Astrocyte (in vitro differentiated cells and primary cell): ENCODE measurements at regions not wholly inside any gene's neighbourhood (a gene's known extent, or its start where the extent isn't known, plus 50 kb on each side); places are given as distances from the start of the nearest gene placed in this dataset.

ENCODE experiments used
- DNase-seq: peaks from one replicate; pipeline ENCODE4 v3.0.0-alpha.2; 2010; ENCODE audit warnings: low read depth
- FAIRE-seq: peaks from 2 replicates; lab custom pipeline; 2011; peaks lifted over from hg19 to GRCh38; lab: Jason Lieb, UNC
- H2AFZ ChIP-seq: 2 replicates; pipeline ENCODE4 v1.6.0; 2012; ENCODE audit warnings: low read depth, low read length, inconsistent platforms
- H3K27ac ChIP-seq: 2 replicates; pipeline ENCODE4 v1.5.1; 2011; ENCODE audit warnings: low read depth, low read length, inconsistent platforms
- H3K27me3 ChIP-seq: 2 replicates; pipeline ENCODE4 v1.6.0; 2011; ENCODE audit warnings: low read length, inconsistent platforms; ENCODE audit not compliant: insufficient read depth
- H3K36me3 ChIP-seq: 2 replicates; pipeline ENCODE4 v1.5.1; 2011; ENCODE audit warnings: low read length, inconsistent platforms; ENCODE audit not compliant: insufficient read depth
- H3K4me1 ChIP-seq: 2 replicates; pipeline ENCODE4 v1.5.1; 2011; ENCODE audit warnings: low read length, inconsistent platforms; ENCODE audit not compliant: insufficient read depth
- H3K4me2 ChIP-seq: 2 replicates; pipeline ENCODE4 v1.6.0; 2012; ENCODE audit warnings: low read length, inconsistent platforms
- H3K4me3 ChIP-seq: 2 replicates; pipeline ENCODE4 v1.5.1; 2011; ENCODE audit warnings: low read depth, mild to moderate bottlenecking, low read length, inconsistent platforms; ENCODE audit not compliant: insufficient read depth
- H3K79me2 ChIP-seq: 2 replicates; pipeline ENCODE4 v1.6.0; 2012; ENCODE audit warnings: mild to moderate bottlenecking, low read length, inconsistent platforms; ENCODE audit not compliant: insufficient read depth
- H3K9ac ChIP-seq: 2 replicates; pipeline ENCODE4 v1.6.0; 2012; ENCODE audit warnings: mild to moderate bottlenecking, low read length, inconsistent platforms
- H3K9me3 ChIP-seq: 2 replicates; pipeline ENCODE4 v1.5.1; 2012; ENCODE audit warnings: low read depth, mild to moderate bottlenecking, low read length, inconsistent platforms; ENCODE audit not compliant: insufficient read depth
- H4K20me1 ChIP-seq: 2 replicates; pipeline ENCODE4 v1.6.0; 2012; ENCODE audit warnings: low read length, inconsistent platforms; ENCODE audit not compliant: insufficient read depth
- H3K27ac Mint-ChIP-seq: one replicate; pipeline ENCODE4 v1.8.0; 2021; ENCODE audit warnings: mild to moderate bottlenecking, mixed read lengths; ENCODE audit not compliant: unreplicated experiment
- H3K27me3 Mint-ChIP-seq: one replicate; pipeline ENCODE4 v1.8.0; 2021; ENCODE audit warnings: low read depth, mixed read lengths; ENCODE audit not compliant: unreplicated experiment
- H3K36me3 Mint-ChIP-seq: one replicate; pipeline ENCODE4 v1.8.0; 2021; ENCODE audit warnings: low read depth, mixed read lengths; ENCODE audit not compliant: unreplicated experiment
- H3K4me1 Mint-ChIP-seq: one replicate; pipeline ENCODE4 v1.8.0; 2021; ENCODE audit warnings: low read depth, mixed read lengths; ENCODE audit not compliant: unreplicated experiment
- H3K4me3 Mint-ChIP-seq: one replicate; pipeline ENCODE4 v1.8.0; 2021; ENCODE audit warnings: mild to moderate bottlenecking, moderate library complexity, mixed read lengths; ENCODE audit not compliant: unreplicated experiment
- H3K9me3 Mint-ChIP-seq: one replicate; pipeline ENCODE4 v1.8.0; 2021; ENCODE audit warnings: mild to moderate bottlenecking, mixed read lengths; ENCODE audit not compliant: unreplicated experiment
- CTCF ChIP-seq: IDR thresholded peaks from 2 replicates; pipeline ENCODE4 v1.5.1; 2011; ENCODE audit warnings: low read depth, mild to moderate bottlenecking, inconsistent platforms, low read length, moderate library complexity; ENCODE audit not compliant: insufficient read depth
- EZH2 ChIP-seq: IDR thresholded peaks from 2 replicates; pipeline ENCODE4 v1.6.1; 2012; ENCODE audit warnings: mild to moderate bottlenecking, low read length, inconsistent platforms; ENCODE audit not compliant: insufficient read depth

DNA sequence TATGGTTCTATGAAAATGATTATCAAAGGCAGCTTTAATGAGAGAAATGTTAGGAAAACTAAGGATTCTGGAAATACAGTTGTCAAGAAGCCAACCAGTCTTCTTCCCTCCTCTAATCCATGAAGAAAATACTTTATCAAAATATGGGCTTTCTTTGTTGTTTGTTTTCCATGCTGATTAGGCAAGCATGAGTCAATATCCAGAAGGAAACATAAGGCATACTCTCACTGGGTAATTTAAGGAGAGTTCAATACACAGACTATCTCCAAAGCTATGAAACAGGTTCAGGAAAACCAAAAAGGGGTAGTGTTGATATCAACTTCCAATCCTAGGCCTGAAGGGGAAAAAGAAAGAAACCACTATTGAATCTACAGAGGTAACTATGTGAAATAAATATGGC, 68.7 kb upstream of the CMC1 start:
- H3K4me1 ChIP-seq: no peaks in the 10 kb centered on the region
- Mint-ChIP-seq H3K4me3 (no peak overlapping the region), H3K4me1 (no peaks in the 10 kb centered on the region), H3K9me3 (no peaks in the 10 kb centered on the region), H3K27ac (no peak overlapping the region), H3K27me3 (no peaks in the 10 kb centered on the region), H3K36me3 (no peaks in the 10 kb centered on the region)
- H3K4me3 ChIP-seq: no peak overlapping the region
- no peak overlapping the region for H3K4me2 ChIP-seq
- no peaks in the 10 kb centered on the region for H3K9me3 ChIP-seq
- H2AFZ ChIP-seq: no peak overlapping the region
- H3K27ac ChIP-seq: no peak overlapping the region
- no peak overlapping the region for H3K9ac ChIP-seq
- H3K36me3 ChIP-seq: no peaks in the 10 kb centered on the region
- no peaks in the 10 kb centered on the region for H3K27me3 ChIP-seq
- H4K20me1 ChIP-seq: no peaks in the 10 kb centered on the region
- TF ChIP-seq CTCF: no peak
- no peak for TF ChIP-seq EZH2
- FAIRE-seq (no peak), DNase-seq (no peak)
- H3K79me2 ChIP-seq: no peaks in the 10 kb centered on the region

DNA sequence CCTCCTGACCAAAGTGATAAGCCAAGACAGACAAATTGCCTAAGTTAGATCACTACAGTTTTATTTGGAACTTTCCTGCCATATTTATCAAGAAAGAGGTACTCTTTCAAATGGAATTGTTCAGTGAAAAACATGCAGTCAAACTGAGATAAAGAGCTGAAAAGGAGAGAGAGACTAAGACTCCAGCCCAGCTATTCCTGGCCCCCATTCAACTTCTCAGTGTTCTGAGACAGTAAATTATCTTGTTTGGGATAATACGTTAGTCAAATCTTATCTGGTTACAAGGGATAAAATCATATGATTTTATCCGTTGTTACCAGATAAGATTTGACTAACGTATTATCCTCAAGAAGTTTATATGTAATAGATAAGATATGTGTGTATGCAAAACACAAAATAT, 67.6 kb upstream of the CMC1 start:
- Mint-ChIP-seq H3K9me3 (no peaks in the 10 kb centered on the region), H3K27ac (no peak overlapping the region), H3K36me3 (no peaks in the 10 kb centered on the region), H3K27me3 (no peaks in the 10 kb centered on the region), H3K4me3 (no peak overlapping the region), H3K4me1 (no peaks in the 10 kb centered on the region)
- H3K9ac ChIP-seq: no peak overlapping the region
- DNase-seq (no peak), FAIRE-seq (no peak)
- no peaks in the 10 kb centered on the region for H3K4me1 ChIP-seq
- no peaks in the 10 kb centered on the region for H3K9me3 ChIP-seq
- no peaks in the 10 kb centered on the region for H3K79me2 ChIP-seq
- no peak overlapping the region for H3K4me2 ChIP-seq
- TF ChIP-seq CTCF (no peak), EZH2 (no peak)
- no peak overlapping the region for H3K4me3 ChIP-seq
- no peaks in the 10 kb centered on the region for H3K27me3 ChIP-seq
- H3K27ac ChIP-seq: no peak overlapping the region
- H3K36me3 ChIP-seq: no peaks in the 10 kb centered on the region
- no peak overlapping the region for H2AFZ ChIP-seq
- no peaks in the 10 kb centered on the region for H4K20me1 ChIP-seq

GRCh38 chr3:28186748-28187147, 54.7 kb upstream of the CMC1 start:
- Histone ChIP-seq H3K9me3 (no peaks in the 10 kb centered on the region), H3K79me2 (no peaks in the 10 kb centered on the region), H3K9ac (no peak overlapping the region), H3K4me2 (no peak overlapping the region), H3K4me1 (no peaks in the 10 kb centered on the region), H3K4me3 (no peak overlapping the region), H3K36me3 (no peaks in the 10 kb centered on the region), H3K27me3 (no peaks in the 10 kb centered on the region), H4K20me1 (no peaks in the 10 kb centered on the region), H2AFZ (no peak overlapping the region), H3K27ac (no peak overlapping the region)
- no peak for FAIRE-seq
- DNase-seq: no peak
- Mint-ChIP-seq H3K9me3 (no peaks in the 10 kb centered on the region), H3K4me1 (no peaks in the 10 kb centered on the region), H3K4me3 (no peak overlapping the region), H3K36me3 (no peaks in the 10 kb centered on the region), H3K27me3 (no peaks in the 10 kb centered on the region), H3K27ac (no peak overlapping the region)
- TF ChIP-seq CTCF (no peak), EZH2 (no peak)
